Mesenchymal stem cell (in vitro differentiated cells and primary cell): ENCODE measurements at regions not wholly inside any gene's neighbourhood (a gene's known extent, or its start where the extent isn't known, plus 50 kb on each side); places are given as distances from the start of the nearest gene placed in this dataset.
A peak's percentile ranks its signal among the peaks of the same experiment; 100 is the strongest.

Experiments used
- DNase-seq: peaks from one replicate; pipeline ENCODE4 v3.0.0-alpha.2; 2013
- H2AFZ ChIP-seq: one replicate; pipeline ENCODE4 v1.6.1; 2013; ENCODE audit warnings: low read depth, mild to moderate bottlenecking, control low read depth, inconsistent platforms, low read length, moderate library complexity
- H2AK5ac ChIP-seq: 2 replicates; pipeline ENCODE4 v1.6.1; 2013; ENCODE audit warnings: low read length, moderate library complexity, mild to moderate bottlenecking, inconsistent platforms; ENCODE audit not compliant: severe bottlenecking
- H2BK120ac ChIP-seq: one replicate; pipeline ENCODE4 v1.6.1; 2013; ENCODE audit warnings: low read depth, mild to moderate bottlenecking, inconsistent platforms, low read length, moderate library complexity
- H2BK12ac ChIP-seq, 2 experiments: one replicate each; pipeline ENCODE4 v1.6.1; 2013; ENCODE audit warnings: inconsistent platforms in 2 of 2, low read length in 2 of 2, mild to moderate bottlenecking in 2 of 2, moderate library complexity in 2 of 2, control low read depth in 1 of 2
- H2BK15ac ChIP-seq: one replicate; pipeline ENCODE4 v1.6.1; 2013; ENCODE audit warnings: mild to moderate bottlenecking, low read depth, inconsistent platforms; ENCODE audit not compliant: poor library complexity, severe bottlenecking
- H2BK5ac ChIP-seq: 2 replicates; pipeline ENCODE4 v1.6.1; 2013; ENCODE audit warnings: low read depth, mild to moderate bottlenecking, low read length, control low read depth, inconsistent platforms; ENCODE audit not compliant: poor library complexity, severe bottlenecking
- H3K14ac ChIP-seq, 2 experiments: one replicate each; pipeline ENCODE4 v1.6.1; 2013; ENCODE audit warnings: inconsistent platforms in 2 of 2, low read length in 2 of 2, control low read depth in 1 of 2, mild to moderate bottlenecking in 1 of 2, moderate library complexity in 1 of 2
- H3K18ac ChIP-seq, 2 experiments: one replicate each; pipeline ENCODE4 v1.6.1; 2013; ENCODE audit warnings: inconsistent platforms in 2 of 2, low read length in 2 of 2, control low read depth in 1 of 2, low read depth in 1 of 2, mild to moderate bottlenecking in 1 of 2
- H3K23ac ChIP-seq, 2 experiments: one replicate each; pipeline ENCODE4 v1.6.1; 2013; ENCODE audit warnings: inconsistent platforms in 2 of 2, low read length in 2 of 2, mild to moderate bottlenecking in 2 of 2, moderate library complexity in 2 of 2, control low read depth in 1 of 2
- H3K27ac ChIP-seq: 2 replicates; pipeline ENCODE4 v1.5.1; 2013; ENCODE audit warnings: mild to moderate bottlenecking, moderate library complexity, low read length, control low read depth, inconsistent platforms; ENCODE audit not compliant: poor library complexity, severe bottlenecking
- H3K27me3 ChIP-seq, 2 experiments: 2 replicates each; pipeline versions ENCODE4 v1.6.1 to v1.7.0; 2013; ENCODE audit warnings: low read length in 2 of 2, mild to moderate bottlenecking in 2 of 2, moderate library complexity in 2 of 2, control low read depth in 1 of 2, inconsistent platforms in 1 of 2; ENCODE audit not compliant: control insufficient read depth in 1 of 2, insufficient read depth in 1 of 2
- H3K36me3 ChIP-seq, 2 experiments: 2 replicates each; pipeline versions ENCODE4 v1.6.1 to v1.7.0; 2013; ENCODE audit warnings: low read length in 2 of 2, control low read depth in 1 of 2, inconsistent platforms in 1 of 2, low read depth in 1 of 2, mild to moderate bottlenecking in 1 of 2; ENCODE audit not compliant: insufficient read depth in 2 of 2, control insufficient read depth in 1 of 2
- H3K4ac ChIP-seq, 2 experiments: one replicate each; pipeline ENCODE4 v1.6.1; 2013; ENCODE audit warnings: inconsistent platforms in 2 of 2, low read length in 2 of 2, mild to moderate bottlenecking in 2 of 2, moderate library complexity in 2 of 2, control low read depth in 1 of 2, low read depth in 1 of 2
- H3K4me1 ChIP-seq: 2 replicates; pipeline ENCODE4 v1.6.1; 2013; ENCODE audit warnings: low read depth, low read length, control low read depth; ENCODE audit not compliant: control insufficient read depth, insufficient read depth
- H3K4me2 ChIP-seq: 2 replicates; pipeline ENCODE4 v1.6.1; 2013; ENCODE audit warnings: low read length, mild to moderate bottlenecking, inconsistent platforms; ENCODE audit not compliant: poor library complexity, severe bottlenecking
- H3K4me3 ChIP-seq, 2 experiments: 2 replicates each; pipeline versions ENCODE4 v1.5.1 to v1.7.0; 2013; ENCODE audit warnings: low read length in 2 of 2, mild to moderate bottlenecking in 2 of 2, control low read depth in 1 of 2, low read depth in 1 of 2; ENCODE audit not compliant: insufficient read depth in 1 of 2
- H3K79me1 ChIP-seq: replicated peaks from 2 replicates; pipeline ENCODE4 v1.6.1; 2013; ENCODE audit warnings: mild to moderate bottlenecking, control low read depth, low read length, inconsistent platforms; ENCODE audit not compliant: poor library complexity, severe bottlenecking
- H3K9ac ChIP-seq: 2 replicates; pipeline ENCODE4 v1.7.0; 2013; ENCODE audit warnings: mild to moderate bottlenecking, low read length, moderate library complexity
- H3K9me3 ChIP-seq: 2 replicates; pipeline ENCODE4 v1.7.0; 2013; ENCODE audit warnings: mild to moderate bottlenecking, low read length; ENCODE audit not compliant: control insufficient read depth
- H4K8ac ChIP-seq: one replicate; pipeline ENCODE4 v1.6.1; 2013; ENCODE audit warnings: inconsistent platforms, mild to moderate bottlenecking, low read length, moderate library complexity
- H4K91ac ChIP-seq: one replicate; pipeline ENCODE4 v1.6.1; 2013; ENCODE audit warnings: mild to moderate bottlenecking, low read length, inconsistent platforms
- WGBS: methylation state at CpG from one replicate; pipeline ENCODE4 v1.1.7; 2013; ENCODE audit warnings: mixed read lengths; 5-methylcytosine and 5-hydroxymethylcytosine counted together

GRCh38 chr5:38719916-38720315, 125.9 kb upstream of the OSMR start:
- Histone ChIP-seq H2BK12ac (no peak overlapping the region), H3K79me1 (no peaks in the 10 kb centered on the region), H2AFZ (no peak overlapping the region), H3K14ac (no peak overlapping the region), H3K4ac (no peak overlapping the region), H3K27me3 (peaks cover 0 to 9% of the 10 kb centered on the region in 2 experiments), H2BK15ac (no peak overlapping the region), H3K36me3 (no peaks in the 10 kb centered on the region), H3K4me3 (no peak overlapping the region), H2BK5ac (no peak overlapping the region), H3K4me1 (peaks cover 3% of the 10 kb centered on the region), H3K27ac (no peak overlapping the region), H3K18ac (peak overlapping the region in 1 of 2 experiments; percentile 30), H2AK5ac (no peak overlapping the region), H3K9me3 (no peaks in the 10 kb centered on the region), H2BK120ac (no peak overlapping the region), H3K23ac (no peak overlapping the region), H4K91ac (no peak overlapping the region), H3K9ac (peak overlapping the region; percentile 85), H4K8ac (no peak overlapping the region), H3K4me2 (no peak overlapping the region)
- peak; percentile 95 for DNase-seq
- WGBS = 69% methylated on average over 2 of the region's 3 CpGs

DNA sequence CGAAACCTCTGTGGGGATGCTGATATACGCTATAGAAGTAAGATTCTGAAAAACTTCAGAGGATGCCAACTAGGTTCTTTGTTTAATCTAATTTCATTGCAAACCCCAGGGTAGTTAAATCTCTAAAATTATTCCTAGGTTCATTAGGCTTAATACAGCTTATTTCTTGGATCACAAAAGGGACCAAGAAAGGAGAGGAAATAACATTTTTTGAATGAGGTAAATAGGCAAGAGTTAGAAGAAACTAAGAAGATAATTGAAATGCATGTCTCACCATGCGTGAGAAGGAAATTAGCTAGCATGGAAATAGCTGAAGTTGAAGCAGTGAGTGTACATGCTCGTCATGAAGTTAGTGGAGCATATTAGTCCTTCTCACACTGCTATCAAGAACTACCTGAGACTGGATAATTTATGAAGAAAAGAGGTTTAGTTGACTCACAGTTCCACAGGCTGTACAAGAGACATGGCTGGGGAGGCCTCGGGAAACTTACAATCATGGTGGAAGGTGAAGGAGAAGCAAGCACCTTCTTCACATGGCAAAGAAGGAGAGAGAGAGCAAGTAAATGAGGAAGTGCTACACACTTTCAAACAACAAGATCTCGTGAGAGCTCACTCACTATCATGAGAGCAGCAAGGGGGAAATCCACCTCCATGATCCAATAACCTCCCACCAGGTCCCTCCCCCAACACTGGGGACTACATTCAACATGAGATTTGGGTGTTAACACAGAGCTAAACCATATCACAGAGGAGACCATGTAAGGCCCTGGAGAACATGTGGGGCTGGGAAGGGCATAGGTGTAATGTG, 125.1 kb upstream of the OSMR start:
- H3K14ac ChIP-seq = no peak overlapping the region
- H2BK15ac ChIP-seq = no peak overlapping the region
- no peak overlapping the region for H3K4me3 ChIP-seq
- no peak overlapping the region for H3K18ac ChIP-seq
- DNase-seq = no peak
- peak overlapping the region; percentile 6 to 38 for H2BK12ac ChIP-seq
- no peaks in the 10 kb centered on the region for H3K9me3 ChIP-seq
- no peak overlapping the region for H3K4me2 ChIP-seq
- peaks cover 3% of the 10 kb centered on the region for H3K4me1 ChIP-seq
- no peak overlapping the region for H3K9ac ChIP-seq
- H2AFZ ChIP-seq = no peak overlapping the region
- WGBS = over 99% methylated on average over 6 of the region's 6 CpGs
- H3K27ac ChIP-seq = no peak overlapping the region
- H2BK120ac ChIP-seq = no peak overlapping the region
- no peak overlapping the region for H4K91ac ChIP-seq
- no peaks in the 10 kb centered on the region for H3K79me1 ChIP-seq
- no peak overlapping the region for H3K23ac ChIP-seq
- no peak overlapping the region for H3K4ac ChIP-seq
- H2AK5ac ChIP-seq = no peak overlapping the region
- H2BK5ac ChIP-seq = no peak overlapping the region
- H4K8ac ChIP-seq = no peak overlapping the region
- no peaks in the 10 kb centered on the region for H3K36me3 ChIP-seq
- H3K27me3 ChIP-seq = peaks cover 0 to 9% of the 10 kb centered on the region in 2 experiments

GRCh38 chr5:38722918-38723317, 122.9 kb upstream of the OSMR start:
- Histone ChIP-seq H3K14ac (no peak overlapping the region), H3K27ac (no peak overlapping the region), H3K9ac (no peak overlapping the region), H2BK12ac (peak overlapping the region in 1 of 2 experiments; percentile 57), H3K9me3 (no peaks in the 10 kb centered on the region), H3K4ac (peak overlapping the region in 1 of 2 experiments; percentile 21), H2BK15ac (no peak overlapping the region), H3K23ac (no peak overlapping the region), H3K4me2 (no peak overlapping the region), H2AK5ac (no peak overlapping the region), H3K79me1 (no peaks in the 10 kb centered on the region), H2BK120ac (no peak overlapping the region), H4K8ac (no peak overlapping the region), H3K4me1 (peaks cover 3% of the 10 kb centered on the region), H3K18ac (peak overlapping the region in 1 of 2 experiments; percentile 44), H3K27me3 (peaks cover 0 to 9% of the 10 kb centered on the region in 2 experiments), H4K91ac (no peak overlapping the region), H3K4me3 (no peak overlapping the region), H2AFZ (no peak overlapping the region), H3K36me3 (no peaks in the 10 kb centered on the region), H2BK5ac (no peak overlapping the region)
- 78% methylated on average over 5 of the region's 5 CpGs for WGBS
- peak; percentile 20 for DNase-seq

- Histone ChIP-seq H3K23ac (no peak overlapping the region), H3K9me3 (no peaks in the 10 kb centered on the region), H3K27ac (no peak overlapping the region), H2AFZ (no peak overlapping the region), H3K4me2 (no peak overlapping the region), H3K9ac (no peak overlapping the region), H3K79me1 (no peaks in the 10 kb centered on the region), H2BK12ac (peak overlapping the region in 1 of 2 experiments; percentile 57), H4K91ac (no peak overlapping the region), H3K36me3 (no peaks in the 10 kb centered on the region), H2AK5ac (no peak overlapping the region), H2BK15ac (no peak overlapping the region), H2BK120ac (no peak overlapping the region), H2BK5ac (no peak overlapping the region), H3K27me3 (peaks cover 0 to 9% of the 10 kb centered on the region in 2 experiments), H4K8ac (no peak overlapping the region), H3K4me1 (peaks cover 3% of the 10 kb centered on the region), H3K4ac (no peak overlapping the region), H3K14ac (no peak overlapping the region), H3K4me3 (no peak overlapping the region), H3K18ac (peak overlapping the region in 1 of 2 experiments; percentile 44)
- DNase-seq = no peak
- WGBS = 100% methylated on average over 1 of the region's 4 CpGs
Measured at GRCh38 chr5:38723426-38723825, 122.4 kb upstream of the OSMR start.
